ENCODE measurements at regions not wholly inside any gene's neighbourhood (a gene's known extent, or its start where the extent isn't known, plus 50 kb on each side); places are given as distances from the start of the nearest gene placed in this dataset.

DNA sequence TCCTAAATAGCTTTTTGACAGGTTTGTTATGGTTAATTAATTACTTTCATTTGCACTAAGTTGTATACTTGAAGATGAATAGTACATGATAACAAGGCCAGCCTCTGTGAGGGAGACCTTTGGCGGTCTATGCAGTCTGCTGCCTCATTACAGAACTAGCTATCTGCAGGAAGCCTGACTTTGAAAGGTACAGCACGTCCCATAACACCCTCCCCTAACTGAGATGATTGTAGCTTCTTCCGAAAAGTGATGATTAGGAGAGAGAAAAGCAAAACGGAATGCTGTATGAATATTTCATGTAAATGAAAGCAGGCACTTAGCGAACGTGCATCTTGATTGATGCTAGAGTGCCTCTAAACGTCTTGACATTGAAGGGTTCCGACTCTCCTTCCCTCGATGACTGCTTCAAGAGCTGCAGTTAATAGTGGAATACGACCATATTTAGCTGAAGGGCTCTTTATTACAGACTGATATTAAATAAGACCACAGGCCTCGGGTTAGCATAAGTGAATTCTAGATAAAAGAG lies 116.2 kb upstream of the TMCO5A start:
- Histone ChIP-seq H3K27me3 (ENCODE audit: insufficient read depth) (no peaks in the 10 kb centered on the region), H4K20me1 (replicated peaks; ENCODE audit: insufficient read depth) (no peaks in the 10 kb centered on the region), H3K4me3 (no peak overlapping the region), H2AFZ (no peak overlapping the region), H3K4me1 (ENCODE audit: insufficient read depth) (no peaks in the 10 kb centered on the region), H3F3A (replicated peaks; ENCODE audit: low read depth) (no peaks in the 10 kb centered on the region), H3K36me3 (ENCODE audit: insufficient read depth) (no peaks in the 10 kb centered on the region), H3K4me2 (no peak overlapping the region), H3K27ac (ENCODE audit: low read depth) (no peak overlapping the region), H3K9me2 (ENCODE audit: insufficient read depth) (no peaks in the 10 kb centered on the region), H3K79me2 (replicated peaks; ENCODE audit: insufficient read depth) (no peaks in the 10 kb centered on the region)
- ATAC-seq (no peak), DNase-seq (ENCODE audit: low spot score) (no peak)
- Mint-ChIP-seq H3K27ac (no peak overlapping the region), H3K36me3 (ENCODE audit: low read depth) (no peaks in the 10 kb centered on the region), H3K27me3 (ENCODE audit: insufficient read depth, low read depth, poor library complexity) (peaks cover 4% of the 10 kb centered on the region), H3K4me1 (peaks cover 5% of the 10 kb centered on the region; the same call in 2 of the 3 replicates), H3K4me3 (no peak overlapping the region), H3K9me3 (no peaks in the 10 kb centered on the region)
- TF ChIP-seq EZH2 (IDR thresholded peaks at IDR 0.05; ENCODE audit: low read depth, unreplicated experiment) (no peak), ZNF114 (CRISPR knock-in tag; IDR thresholded peaks at IDR 0.05) (no peak)

DNA sequence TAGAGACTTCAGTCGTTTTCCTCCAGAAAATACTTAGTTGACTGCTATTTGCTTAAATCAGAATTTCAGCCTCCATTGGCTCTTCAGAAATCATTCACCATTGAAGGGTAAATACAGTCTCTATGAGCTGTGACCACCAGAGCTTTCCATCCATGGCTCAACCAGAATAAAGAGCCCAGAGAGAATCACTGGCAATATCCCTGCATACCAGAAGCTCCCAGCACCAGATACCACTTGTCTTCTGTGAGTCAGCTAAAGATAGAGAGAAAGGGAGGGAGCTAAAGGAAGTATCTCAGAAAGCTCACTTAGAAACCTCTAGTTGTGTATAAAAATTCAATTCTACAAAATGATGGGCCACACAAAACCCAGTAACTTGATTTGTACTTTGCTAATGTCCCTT lies 115.2 kb upstream of the TMCO5A start:
- Histone ChIP-seq H3K27me3 (ENCODE audit: insufficient read depth) (no peaks in the 10 kb centered on the region), H3K4me2 (no peak overlapping the region), H3K27ac (ENCODE audit: low read depth) (no peak overlapping the region), H3K4me1 (ENCODE audit: insufficient read depth) (no peaks in the 10 kb centered on the region), H3K79me2 (replicated peaks; ENCODE audit: insufficient read depth) (no peaks in the 10 kb centered on the region), H2AFZ (no peak overlapping the region), H4K20me1 (replicated peaks; ENCODE audit: insufficient read depth) (no peaks in the 10 kb centered on the region), H3K4me3 (no peak overlapping the region), H3K9me2 (ENCODE audit: insufficient read depth) (no peaks in the 10 kb centered on the region), H3K36me3 (ENCODE audit: insufficient read depth) (no peaks in the 10 kb centered on the region), H3F3A (replicated peaks; ENCODE audit: low read depth) (no peaks in the 10 kb centered on the region)
- Mint-ChIP-seq H3K27ac (no peak overlapping the region), H3K27me3 (ENCODE audit: insufficient read depth, low read depth, poor library complexity) (no peaks in the 10 kb centered on the region), H3K36me3 (ENCODE audit: low read depth) (no peaks in the 10 kb centered on the region), H3K4me3 (no peak overlapping the region), H3K9me3 (no peaks in the 10 kb centered on the region), H3K4me1 (no peaks in the 10 kb centered on the region)
- DNase-seq (ENCODE audit: low spot score) (no peak), ATAC-seq (no peak)
- TF ChIP-seq JUNB (IDR thresholded peaks at IDR 0.05; ENCODE audit: unreplicated experiment), result no peak
- no peak for TF ChIP-seq ZNF114 (CRISPR knock-in tag; IDR thresholded peaks at IDR 0.05)
- TF ChIP-seq, protein P1, sequence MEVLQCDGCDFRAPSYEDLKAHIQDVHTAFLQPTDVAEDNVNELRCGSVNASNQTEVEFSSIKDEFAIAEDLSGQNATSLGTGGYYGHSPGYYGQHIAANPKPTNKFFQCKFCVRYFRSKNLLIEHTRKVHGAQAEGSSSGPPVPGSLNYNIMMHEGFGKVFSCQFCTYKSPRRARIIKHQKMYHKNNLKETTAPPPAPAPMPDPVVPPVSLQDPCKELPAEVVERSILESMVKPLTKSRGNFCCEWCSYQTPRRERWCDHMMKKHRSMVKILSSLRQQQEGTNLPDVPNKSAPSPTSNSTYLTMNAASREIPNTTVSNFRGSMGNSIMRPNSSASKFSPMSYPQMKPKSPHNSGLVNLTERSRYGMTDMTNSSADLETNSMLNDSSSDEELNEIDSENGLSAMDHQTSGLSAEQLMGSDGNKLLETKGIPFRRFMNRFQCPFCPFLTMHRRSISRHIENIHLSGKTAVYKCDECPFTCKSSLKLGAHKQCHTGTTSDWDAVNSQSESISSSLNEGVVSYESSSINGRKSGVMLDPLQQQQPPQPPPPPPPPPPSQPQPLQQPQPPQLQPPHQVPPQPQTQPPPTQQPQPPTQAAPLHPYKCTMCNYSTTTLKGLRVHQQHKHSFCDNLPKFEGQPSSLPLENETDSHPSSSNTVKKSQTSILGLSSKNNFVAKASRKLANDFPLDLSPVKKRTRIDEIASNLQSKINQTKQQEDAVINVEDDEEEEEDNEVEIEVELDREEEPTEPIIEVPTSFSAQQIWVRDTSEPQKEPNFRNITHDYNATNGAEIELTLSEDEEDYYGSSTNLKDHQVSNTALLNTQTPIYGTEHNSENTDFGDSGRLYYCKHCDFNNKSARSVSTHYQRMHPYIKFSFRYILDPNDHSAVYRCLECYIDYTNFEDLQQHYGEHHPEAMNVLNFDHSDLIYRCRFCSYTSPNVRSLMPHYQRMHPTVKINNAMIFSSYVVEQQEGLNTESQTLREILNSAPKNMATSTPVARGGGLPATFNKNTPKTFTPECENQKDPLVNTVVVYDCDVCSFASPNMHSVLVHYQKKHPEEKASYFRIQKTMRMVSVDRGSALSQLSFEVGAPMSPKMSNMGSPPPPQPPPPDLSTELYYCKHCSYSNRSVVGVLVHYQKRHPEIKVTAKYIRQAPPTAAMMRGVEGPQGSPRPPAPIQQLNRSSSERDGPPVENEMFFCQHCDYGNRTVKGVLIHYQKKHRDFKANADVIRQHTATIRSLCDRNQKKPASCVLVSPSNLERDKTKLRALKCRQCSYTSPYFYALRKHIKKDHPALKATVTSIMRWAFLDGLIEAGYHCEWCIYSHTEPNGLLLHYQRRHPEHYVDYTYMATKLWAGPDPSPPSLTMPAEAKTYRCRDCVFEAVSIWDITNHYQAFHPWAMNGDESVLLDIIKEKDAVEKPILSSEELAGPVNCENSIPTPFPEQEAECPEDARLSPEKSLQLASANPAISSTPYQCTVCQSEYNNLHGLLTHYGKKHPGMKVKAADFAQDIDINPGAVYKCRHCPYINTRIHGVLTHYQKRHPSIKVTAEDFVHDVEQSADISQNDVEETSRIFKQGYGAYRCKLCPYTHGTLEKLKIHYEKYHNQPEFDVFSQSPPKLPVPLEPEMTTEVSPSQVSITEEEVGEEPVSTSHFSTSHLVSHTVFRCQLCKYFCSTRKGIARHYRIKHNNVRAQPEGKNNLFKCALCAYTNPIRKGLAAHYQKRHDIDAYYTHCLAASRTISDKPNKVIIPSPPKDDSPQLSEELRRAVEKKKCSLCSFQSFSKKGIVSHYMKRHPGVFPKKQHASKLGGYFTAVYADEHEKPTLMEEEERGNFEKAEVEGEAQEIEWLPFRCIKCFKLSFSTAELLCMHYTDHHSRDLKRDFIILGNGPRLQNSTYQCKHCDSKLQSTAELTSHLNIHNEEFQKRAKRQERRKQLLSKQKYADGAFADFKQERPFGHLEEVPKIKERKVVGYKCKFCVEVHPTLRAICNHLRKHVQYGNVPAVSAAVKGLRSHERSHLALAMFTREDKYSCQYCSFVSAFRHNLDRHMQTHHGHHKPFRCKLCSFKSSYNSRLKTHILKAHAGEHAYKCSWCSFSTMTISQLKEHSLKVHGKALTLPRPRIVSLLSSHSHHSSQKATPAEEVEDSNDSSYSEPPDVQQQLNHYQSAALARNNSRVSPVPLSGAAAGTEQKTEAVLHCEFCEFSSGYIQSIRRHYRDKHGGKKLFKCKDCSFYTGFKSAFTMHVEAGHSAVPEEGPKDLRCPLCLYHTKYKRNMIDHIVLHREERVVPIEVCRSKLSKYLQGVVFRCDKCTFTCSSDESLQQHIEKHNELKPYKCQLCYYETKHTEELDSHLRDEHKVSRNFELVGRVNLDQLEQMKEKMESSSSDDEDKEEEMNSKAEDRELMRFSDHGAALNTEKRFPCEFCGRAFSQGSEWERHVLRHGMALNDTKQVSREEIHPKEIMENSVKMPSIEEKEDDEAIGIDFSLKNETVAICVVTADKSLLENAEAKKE (CRISPR knock-in tag; IDR thresholded peaks at IDR 0.05), result no peak
- no peak for TF ChIP-seq ZNF331 (CRISPR knock-in tag; IDR thresholded peaks at IDR 0.05; ENCODE audit: low read depth)
- no peak for TF ChIP-seq CREB1 (CRISPR knock-in tag; IDR thresholded peaks at IDR 0.05; ENCODE audit: low read depth)
- no peak for TF ChIP-seq EZH2phosphoT487 (IDR thresholded peaks at IDR 0.05; ENCODE audit: unreplicated experiment)
- TF ChIP-seq STAT1 (IDR thresholded peaks at IDR 0.05; ENCODE audit: unreplicated experiment), result no peak
- TF ChIP-seq, protein P2, sequence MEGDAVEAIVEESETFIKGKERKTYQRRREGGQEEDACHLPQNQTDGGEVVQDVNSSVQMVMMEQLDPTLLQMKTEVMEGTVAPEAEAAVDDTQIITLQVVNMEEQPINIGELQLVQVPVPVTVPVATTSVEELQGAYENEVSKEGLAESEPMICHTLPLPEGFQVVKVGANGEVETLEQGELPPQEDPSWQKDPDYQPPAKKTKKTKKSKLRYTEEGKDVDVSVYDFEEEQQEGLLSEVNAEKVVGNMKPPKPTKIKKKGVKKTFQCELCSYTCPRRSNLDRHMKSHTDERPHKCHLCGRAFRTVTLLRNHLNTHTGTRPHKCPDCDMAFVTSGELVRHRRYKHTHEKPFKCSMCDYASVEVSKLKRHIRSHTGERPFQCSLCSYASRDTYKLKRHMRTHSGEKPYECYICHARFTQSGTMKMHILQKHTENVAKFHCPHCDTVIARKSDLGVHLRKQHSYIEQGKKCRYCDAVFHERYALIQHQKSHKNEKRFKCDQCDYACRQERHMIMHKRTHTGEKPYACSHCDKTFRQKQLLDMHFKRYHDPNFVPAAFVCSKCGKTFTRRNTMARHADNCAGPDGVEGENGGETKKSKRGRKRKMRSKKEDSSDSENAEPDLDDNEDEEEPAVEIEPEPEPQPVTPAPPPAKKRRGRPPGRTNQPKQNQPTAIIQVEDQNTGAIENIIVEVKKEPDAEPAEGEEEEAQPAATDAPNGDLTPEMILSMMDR (conservative IDR thresholded peaks at IDR 0.05; ENCODE audit: low read depth in 2 of 2), result no peak
- TF ChIP-seq POLR2AphosphoS5 (IDR thresholded peaks at IDR 0.05; ENCODE audit: low read depth), result no peak
- TF ChIP-seq, protein P3, sequence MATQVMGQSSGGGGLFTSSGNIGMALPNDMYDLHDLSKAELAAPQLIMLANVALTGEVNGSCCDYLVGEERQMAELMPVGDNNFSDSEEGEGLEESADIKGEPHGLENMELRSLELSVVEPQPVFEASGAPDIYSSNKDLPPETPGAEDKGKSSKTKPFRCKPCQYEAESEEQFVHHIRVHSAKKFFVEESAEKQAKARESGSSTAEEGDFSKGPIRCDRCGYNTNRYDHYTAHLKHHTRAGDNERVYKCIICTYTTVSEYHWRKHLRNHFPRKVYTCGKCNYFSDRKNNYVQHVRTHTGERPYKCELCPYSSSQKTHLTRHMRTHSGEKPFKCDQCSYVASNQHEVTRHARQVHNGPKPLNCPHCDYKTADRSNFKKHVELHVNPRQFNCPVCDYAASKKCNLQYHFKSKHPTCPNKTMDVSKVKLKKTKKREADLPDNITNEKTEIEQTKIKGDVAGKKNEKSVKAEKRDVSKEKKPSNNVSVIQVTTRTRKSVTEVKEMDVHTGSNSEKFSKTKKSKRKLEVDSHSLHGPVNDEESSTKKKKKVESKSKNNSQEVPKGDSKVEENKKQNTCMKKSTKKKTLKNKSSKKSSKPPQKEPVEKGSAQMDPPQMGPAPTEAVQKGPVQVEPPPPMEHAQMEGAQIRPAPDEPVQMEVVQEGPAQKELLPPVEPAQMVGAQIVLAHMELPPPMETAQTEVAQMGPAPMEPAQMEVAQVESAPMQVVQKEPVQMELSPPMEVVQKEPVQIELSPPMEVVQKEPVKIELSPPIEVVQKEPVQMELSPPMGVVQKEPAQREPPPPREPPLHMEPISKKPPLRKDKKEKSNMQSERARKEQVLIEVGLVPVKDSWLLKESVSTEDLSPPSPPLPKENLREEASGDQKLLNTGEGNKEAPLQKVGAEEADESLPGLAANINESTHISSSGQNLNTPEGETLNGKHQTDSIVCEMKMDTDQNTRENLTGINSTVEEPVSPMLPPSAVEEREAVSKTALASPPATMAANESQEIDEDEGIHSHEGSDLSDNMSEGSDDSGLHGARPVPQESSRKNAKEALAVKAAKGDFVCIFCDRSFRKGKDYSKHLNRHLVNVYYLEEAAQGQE (IDR thresholded peaks at IDR 0.05; ENCODE audit: unreplicated experiment), result no peak
- TF ChIP-seq EZH2 (IDR thresholded peaks at IDR 0.05; ENCODE audit: low read depth, unreplicated experiment), result no peak

All from GM23338 (cell line).